ENCODE measurements at regions not wholly inside any gene's neighbourhood (a gene's known extent, or its start where the extent isn't known, plus 50 kb on each side); places are given as distances from the start of the nearest gene placed in this dataset.

DNA sequence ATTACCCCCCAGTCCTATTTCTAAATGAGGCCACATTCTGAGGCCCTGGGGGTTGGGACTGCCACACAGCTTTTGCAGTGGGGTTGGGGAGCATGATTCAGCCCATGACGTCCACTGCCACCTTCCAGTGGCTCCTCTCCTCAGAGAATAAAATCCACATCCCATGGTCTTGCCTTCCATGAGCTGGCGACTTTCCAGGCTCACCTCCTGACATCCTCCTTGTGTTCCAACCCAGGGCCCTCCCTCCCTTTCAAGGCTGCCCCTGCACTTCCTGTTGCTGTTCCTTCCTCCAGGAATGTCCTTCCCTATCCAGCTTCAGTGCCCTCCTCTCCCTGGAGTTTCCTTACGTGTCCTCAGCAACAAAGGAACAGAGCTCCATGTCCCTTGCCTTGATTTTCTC is 187.3 kb upstream of the ID2 start:
- ChIA-PET CTCF (interaction anchor here (0.6 to 2.1 kb wide), 2 partner anchors 16 to 210 kb away, joined by 3 to 6 read pairs; no protein-coding TSS in a partner anchor), POLR2A (no interaction called here)
- FAIRE-seq, result no peak

GRCh38 chr2:8495189-8495989 is 186.5 kb upstream of the ID2 start:
- Histone ChIP-seq H3K4me3 (no peak overlapping the region), H3K4me2 (no peak overlapping the region; the same call in 2 of the 3 replicates), H3K27ac (peak overlapping the region; percentile 39; a peak in 2 of 6 replicates), H3K4me1 (peaks cover 38% of the 10 kb centered on the region), H3K9me3 (no peaks in the 10 kb centered on the region)
- CTCF ChIA-PET, result interaction anchor here (2.1 kb wide), 1 partner anchor 16 kb away, joined by 6 read pairs; no protein-coding TSS in a partner anchor
- POLR2A ChIA-PET, result no interaction called here
- ATAC-seq (no peak), DNase-seq (ENCODE audit: low read depth in 1 of 2, low spot score in 1 of 2) (no peak), FAIRE-seq (no peak)
- WGBS (ENCODE audit: missing lambda C conversion rate), result 89% methylated on average over 12 of the region's 12 CpGs
- no peak for TF ChIP-seq FOSL2 (IDR thresholded peaks at IDR 0.05)
- TF ChIP-seq FOSL2 (CRISPR knock-in tag; IDR thresholded peaks at IDR 0.05), result 0 out of 2 replicates have a peak, but pooled peaks have one; percentile 18
- TF ChIP-seq, protein P1, sequence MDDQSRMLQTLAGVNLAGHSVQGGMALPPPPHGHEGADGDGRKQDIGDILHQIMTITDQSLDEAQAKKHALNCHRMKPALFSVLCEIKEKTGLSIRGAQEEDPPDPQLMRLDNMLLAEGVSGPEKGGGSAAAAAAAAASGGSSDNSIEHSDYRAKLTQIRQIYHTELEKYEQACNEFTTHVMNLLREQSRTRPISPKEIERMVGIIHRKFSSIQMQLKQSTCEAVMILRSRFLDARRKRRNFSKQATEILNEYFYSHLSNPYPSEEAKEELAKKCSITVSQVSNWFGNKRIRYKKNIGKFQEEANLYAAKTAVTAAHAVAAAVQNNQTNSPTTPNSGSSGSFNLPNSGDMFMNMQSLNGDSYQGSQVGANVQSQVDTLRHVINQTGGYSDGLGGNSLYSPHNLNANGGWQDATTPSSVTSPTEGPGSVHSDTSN (IDR thresholded peaks at IDR 0.05), result no peak

More for the DNA sequence above, 187.3 kb upstream of the ID2 start:
- H3K9me3 ChIP-seq, result no peaks in the 10 kb centered on the region
- H3K27ac ChIP-seq, result peak overlapping the region; percentile 39; a peak in 4 of 6 replicates
- ATAC-seq, result no peak
- WGBS (ENCODE audit: missing lambda C conversion rate), result 83% methylated on average over 3 of the region's 3 CpGs
- no peak overlapping the region for H3K4me3 ChIP-seq
- TF ChIP-seq, protein P2, sequence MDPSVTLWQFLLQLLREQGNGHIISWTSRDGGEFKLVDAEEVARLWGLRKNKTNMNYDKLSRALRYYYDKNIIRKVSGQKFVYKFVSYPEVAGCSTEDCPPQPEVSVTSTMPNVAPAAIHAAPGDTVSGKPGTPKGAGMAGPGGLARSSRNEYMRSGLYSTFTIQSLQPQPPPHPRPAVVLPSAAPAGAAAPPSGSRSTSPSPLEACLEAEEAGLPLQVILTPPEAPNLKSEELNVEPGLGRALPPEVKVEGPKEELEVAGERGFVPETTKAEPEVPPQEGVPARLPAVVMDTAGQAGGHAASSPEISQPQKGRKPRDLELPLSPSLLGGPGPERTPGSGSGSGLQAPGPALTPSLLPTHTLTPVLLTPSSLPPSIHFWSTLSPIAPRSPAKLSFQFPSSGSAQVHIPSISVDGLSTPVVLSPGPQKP (IDR thresholded peaks at IDR 0.05; ENCODE audit: low read depth, low read length), result no peak
- TF ChIP-seq EP300 (IDR thresholded peaks at IDR 0.05) (no peak), JUNB (IDR thresholded peaks at IDR 0.05) (no peak), ZNF302 (CRISPR knock-in tag; IDR thresholded peaks at IDR 0.05) (no peak), ZC3H11A (IDR thresholded peaks at IDR 0.05) (no peak), EHF (CRISPR knock-in tag; IDR thresholded peaks at IDR 0.05) (no peak), NPAS2 (CRISPR knock-in tag; IDR thresholded peaks at IDR 0.05; ENCODE audit: borderline replicate concordance) (no peak), CBX8 (IDR thresholded peaks at IDR 0.05) (no peak)
- no peak for DNase-seq (ENCODE audit: low read depth in 1 of 2, low spot score in 1 of 2)
- peaks cover 30% of the 10 kb centered on the region for H3K4me1 ChIP-seq
- peak overlapping the region; percentile 13; the same call in 1 of the 3 replicates for H3K4me2 ChIP-seq

DNA sequence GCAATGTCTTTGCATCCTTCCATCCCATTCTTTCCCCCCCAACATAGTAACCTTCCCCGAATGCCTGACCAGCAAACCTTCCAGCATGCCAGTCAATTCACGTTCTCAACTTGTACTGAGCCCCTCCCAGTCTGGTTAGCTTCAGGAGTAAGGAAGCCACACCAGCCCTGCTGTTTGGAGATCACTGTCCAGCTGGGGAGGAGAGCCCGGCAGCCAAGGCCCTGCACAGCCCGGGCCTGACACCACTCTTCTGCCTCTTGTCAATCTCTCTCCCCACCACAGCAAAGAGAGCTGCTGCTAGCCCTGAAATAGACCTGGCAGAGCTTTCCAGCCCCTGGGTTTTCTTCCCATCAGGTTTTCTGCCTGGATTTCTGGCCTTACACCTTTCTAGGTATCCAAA is 185.8 kb upstream of the ID2 start:
- Histone ChIP-seq H3K9me3 (no peaks in the 10 kb centered on the region), H3K27ac (no peak overlapping the region), H3K4me3 (no peak overlapping the region), H3K4me2 (no peak overlapping the region), H3K4me1 (peaks cover 45% of the 10 kb centered on the region)
- CTCF ChIA-PET, result no interaction called here
- POLR2A ChIA-PET, result no interaction called here
- TF ChIP-seq POLR2A (IDR thresholded peaks at IDR 0.05; ENCODE audit: low read length) (no peak), ZFP36 (IDR thresholded peaks at IDR 0.05; ENCODE audit: borderline replicate concordance, partially characterized antibody) (no peak), EHF (CRISPR knock-in tag; IDR thresholded peaks at IDR 0.05) (no peak), CBX8 (IDR thresholded peaks at IDR 0.05) (no peak), HOXA7 (CRISPR knock-in tag; IDR thresholded peaks at IDR 0.05) (no peak), CBX2 (IDR thresholded peaks at IDR 0.05; ENCODE audit: borderline replicate concordance, low read depth) (no peak), RCOR1 (IDR thresholded peaks at IDR 0.05; ENCODE audit: low read depth, low read length) (no peak), CHD2 (IDR thresholded peaks at IDR 0.05; ENCODE audit: low read length, partially characterized antibody) (no peak), NPAS2 (CRISPR knock-in tag; IDR thresholded peaks at IDR 0.05; ENCODE audit: borderline replicate concordance) (no peak), RAD21 (conservative IDR thresholded peaks at IDR 0.05 in 1 of 2, IDR thresholded peaks at IDR 0.05 in 1 of 2) (no peak), KDM1A (IDR thresholded peaks at IDR 0.05; ENCODE audit: low read depth) (no peak)
- WGBS (ENCODE audit: missing lambda C conversion rate), result 75% methylated on average over 4 of the region's 4 CpGs
- DNase-seq (ENCODE audit: low read depth in 1 of 2, low spot score in 1 of 2), result no peak
- no peak for ATAC-seq
- no peak for FAIRE-seq
